GM23338 (cell line): ENCODE measurements at regions not wholly inside any gene's neighbourhood (a gene's known extent, or its start where the extent isn't known, plus 50 kb on each side); places are given as distances from the start of the nearest gene placed in this dataset.

Experiments used
- ATAC-seq: fragments of 200-7000 bp; cut with Tn5 transposase; 3 replicates; pipeline ENCODE4 v1.9.1; 2020
- DNase-seq: peaks from one replicate; pipeline ENCODE4 v3.0.0-alpha.2; 2015; ENCODE audit warnings: low spot score
- H2AFZ ChIP-seq: fragments of 200-600 bp; sonication (generic); 2 replicates; pipeline ENCODE4 v1.8.0; 2016; ENCODE audit warnings: antibody characterized with exemption, mild to moderate bottlenecking, moderate library complexity
- H3F3A ChIP-seq: fragments of 200-600 bp; sonication (generic); replicated peaks from 2 replicates; pipeline ENCODE4 v1.8.0; 2017; ENCODE audit warnings: antibody characterized with exemption, mixed run types, low read depth
- H3K27ac ChIP-seq: fragments of 200-600 bp; sonication (generic); 2 replicates; pipeline ENCODE4 v1.6.1; 2016; ENCODE audit warnings: low read depth
- H3K27me3 ChIP-seq: fragments of 200-600 bp; sonication (generic); 2 replicates; pipeline ENCODE4 v1.8.0; 2016; ENCODE audit warnings: mild to moderate bottlenecking, mixed run types, moderate library complexity; ENCODE audit not compliant: insufficient read depth
- H3K36me3 ChIP-seq: fragments of 200-600 bp; sonication (generic); 2 replicates; pipeline ENCODE4 v1.8.0; 2016; ENCODE audit warnings: mild to moderate bottlenecking; ENCODE audit not compliant: insufficient read depth
- H3K4me1 ChIP-seq: fragments of 200-600 bp; sonication (generic); 2 replicates; pipeline ENCODE4 v1.8.0; 2016; ENCODE audit warnings: mild to moderate bottlenecking, moderate library complexity; ENCODE audit not compliant: insufficient read depth
- H3K4me2 ChIP-seq: fragments of 200-600 bp; sonication (generic); 2 replicates; pipeline ENCODE4 v1.7.1; 2017; ENCODE audit warnings: mixed run types
- H3K4me3 ChIP-seq: fragments of 200-600 bp; sonication (generic); 2 replicates; pipeline ENCODE4 v1.6.1; 2016; ENCODE audit warnings: mixed run types
- H3K79me2 ChIP-seq: fragments of 200-600 bp; sonication (generic); replicated peaks from 2 replicates; pipeline ENCODE4 v1.8.0; 2017; ENCODE audit warnings: mild to moderate bottlenecking; ENCODE audit not compliant: insufficient read depth
- H3K9me2 ChIP-seq: fragments of 200-600 bp; sonication (generic); 2 replicates; pipeline ENCODE4 v1.8.0; 2017; ENCODE audit not compliant: insufficient read depth
- H4K20me1 ChIP-seq: fragments of 200-600 bp; sonication (generic); replicated peaks from 2 replicates; pipeline ENCODE4 v1.8.0; 2017; ENCODE audit warnings: mild to moderate bottlenecking; ENCODE audit not compliant: insufficient read depth
- H3K27ac Mint-ChIP-seq: 2 replicates; pipeline ENCODE4 v1.8.0; 2020; ENCODE audit warnings: inconsistent platforms, mild to moderate bottlenecking, moderate library complexity, mixed read lengths
- H3K27me3 Mint-ChIP-seq: 3 replicates; pipeline ENCODE4 v1.8.0; 2022; ENCODE audit warnings: low read depth, mild to moderate bottlenecking, moderate library complexity, mixed read lengths, inconsistent platforms; ENCODE audit not compliant: insufficient read depth, poor library complexity
- H3K36me3 Mint-ChIP-seq: 3 replicates; pipeline ENCODE4 v1.8.0; 2021; ENCODE audit warnings: low read depth, mild to moderate bottlenecking, inconsistent platforms, moderate library complexity, mixed read lengths
- H3K4me1 Mint-ChIP-seq: 3 replicates; pipeline ENCODE4 v1.8.0; 2020; ENCODE audit warnings: mild to moderate bottlenecking, inconsistent platforms, mixed read lengths
- H3K4me3 Mint-ChIP-seq: 3 replicates; pipeline ENCODE4 v1.8.0; 2021; ENCODE audit warnings: moderate library complexity, mild to moderate bottlenecking, inconsistent platforms, mixed read lengths
- H3K9me3 Mint-ChIP-seq: 3 replicates; pipeline ENCODE4 v1.8.0; 2020; ENCODE audit warnings: moderate library complexity, mild to moderate bottlenecking, inconsistent platforms, mixed read lengths
- EZH2 ChIP-seq: fragments of 200-600 bp; sonication (generic); IDR thresholded peaks from one replicate; pipeline ENCODE4 v1.8.0; 2017; ENCODE audit warnings: antibody characterized with exemption, mild to moderate bottlenecking, low read depth; ENCODE audit not compliant: unreplicated experiment
- EZH2phosphoT487 ChIP-seq: fragments of 200-600 bp; sonication (generic); IDR thresholded peaks from one replicate; pipeline ENCODE4 v1.8.1; 2018; ENCODE audit warnings: antibody characterized with exemption; ENCODE audit not compliant: unreplicated experiment
- JUNB ChIP-seq: IDR thresholded peaks from one replicate; pipeline ENCODE4 v1.6.1; 2016; ENCODE audit warnings: antibody characterized with exemption; ENCODE audit not compliant: unreplicated experiment
- POLR2AphosphoS5 ChIP-seq: IDR thresholded peaks from 2 replicates; pipeline ENCODE4 v1.6.1; 2016; ENCODE audit warnings: antibody characterized with exemption, low read depth
- ZNF331 ChIP-seq: fragments of 250-450 bp; sonication (Bioruptor Pico); IDR thresholded peaks from 2 replicates; pipeline ENCODE4 v1.5.0; 2020; ENCODE audit warnings: low read depth, mild to moderate bottlenecking, moderate library complexity
- TF ChIP-seq, protein P1 (sequence below): IDR thresholded peaks from one replicate; pipeline ENCODE4 v1.6.1; 2018; ENCODE audit warnings: antibody characterized with exemption; ENCODE audit not compliant: unreplicated experiment
- TF ChIP-seq, protein P2 (sequence below), 2 experiments: fragments of 200-600 bp in 1 of 2; sonication (generic) in 1 of 2; conservative IDR thresholded peaks; 2 replicates each; pipeline versions ENCODE4 v1.5.1 to v1.6.1; 2016 to 2017; ENCODE audit warnings: antibody characterized with exemption in 2 of 2, low read depth in 2 of 2, mild to moderate bottlenecking in 2 of 2, moderate library complexity in 1 of 2
- TF ChIP-seq, protein P3 (sequence below): IDR thresholded peaks from 2 replicates; pipeline ENCODE4 v1.6.1; 2016; ENCODE audit warnings: antibody characterized with exemption

DNA sequence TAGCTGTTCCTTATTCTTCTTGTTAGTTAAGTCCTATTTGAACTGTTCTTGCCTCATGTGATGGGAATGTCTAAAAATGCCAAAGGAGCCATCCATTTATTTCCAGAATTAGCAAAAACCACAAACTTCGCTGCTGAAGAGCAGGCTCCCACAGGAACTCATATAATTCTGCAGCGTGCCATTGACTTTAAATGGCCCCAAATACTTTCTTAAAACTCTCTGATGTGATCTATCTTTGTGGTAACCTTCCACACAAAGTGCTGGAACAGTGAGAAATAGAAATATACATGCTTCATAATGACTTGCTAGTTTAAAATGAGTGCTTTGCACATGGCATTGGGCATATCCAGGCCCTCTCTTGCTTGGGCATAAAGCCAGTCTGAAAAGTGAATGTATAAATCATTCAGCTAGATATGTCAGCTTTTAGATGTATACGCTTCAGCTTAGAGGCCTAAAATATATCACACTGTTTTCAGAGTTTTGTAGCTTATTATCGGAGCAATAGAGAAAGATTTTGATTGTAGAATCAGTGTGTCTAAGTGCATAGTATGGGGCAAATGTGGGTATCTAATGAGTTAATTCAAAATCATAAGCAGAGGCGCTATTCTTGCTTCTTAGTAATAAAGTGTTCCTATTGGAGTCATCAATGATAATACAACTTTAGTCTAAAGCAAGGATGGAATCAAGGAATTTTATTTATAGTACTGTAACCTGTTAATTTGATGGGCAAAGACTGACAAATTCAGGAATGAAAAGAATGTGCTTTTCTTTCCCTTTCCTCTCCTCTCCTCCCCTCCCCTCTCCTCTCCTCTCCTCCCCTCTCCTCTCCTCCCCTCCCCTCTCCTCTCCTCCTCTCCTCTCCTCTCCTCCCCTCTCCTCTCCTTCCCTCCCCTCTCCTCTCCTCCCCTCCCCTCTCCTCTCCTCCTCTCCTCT, 392.2 kb upstream of the ZFP42 start:
- no peak overlapping the region for H3K27ac Mint-ChIP-seq
- no peak for ATAC-seq

DNA sequence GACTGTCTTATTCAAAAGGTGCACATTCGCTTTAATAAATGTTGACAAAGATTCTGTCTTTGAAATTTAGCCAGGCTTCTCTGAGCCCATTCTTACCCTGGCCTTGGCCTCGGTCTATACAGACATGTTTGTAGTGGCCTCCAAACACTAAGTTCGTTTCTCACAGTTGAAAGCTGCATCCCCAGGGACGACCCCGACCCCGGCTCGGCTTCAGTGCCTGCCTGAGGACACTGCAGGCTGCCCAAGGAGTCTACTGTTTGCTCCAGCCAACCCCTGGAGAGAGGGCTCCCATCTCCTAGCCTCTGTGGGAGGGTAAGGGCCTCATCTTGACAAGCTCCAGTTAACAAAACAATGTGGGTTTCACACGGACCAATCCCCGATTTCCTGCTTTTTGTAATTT, 390.6 kb upstream of the ZFP42 start:
- Mint-ChIP-seq H3K36me3 (no peaks in the 10 kb centered on the region), H3K4me3 (no peak overlapping the region), H3K27ac (no peak overlapping the region), H3K9me3 (no peaks in the 10 kb centered on the region; the same call in 2 of the 3 replicates), H3K27me3 (peaks cover under 1% of the 10 kb centered on the region), H3K4me1 (peaks cover 11% of the 10 kb centered on the region; the same call in 2 of the 3 replicates)
- Histone ChIP-seq H3K79me2 (no peaks in the 10 kb centered on the region), H4K20me1 (no peaks in the 10 kb centered on the region), H3K36me3 (no peaks in the 10 kb centered on the region), H3F3A (no peaks in the 10 kb centered on the region), H3K27ac (peak overlapping the region; percentile 64; the same call in 1 of the 2 replicates), H3K27me3 (no peaks in the 10 kb centered on the region), H3K4me3 (no peak overlapping the region), H3K4me1 (peaks cover 8% of the 10 kb centered on the region; the same call in 1 of the 2 replicates), H3K4me2 (peak overlapping the region; percentile 40; the same call in 1 of the 2 replicates), H2AFZ (peak overlapping the region; percentile 91), H3K9me2 (no peaks in the 10 kb centered on the region; the same call in 1 of the 2 replicates)
- TF ChIP-seq EZH2phosphoT487 (no peak), EZH2 (no peak), POLR2AphosphoS5 (no peak), ZNF331 (CRISPR knock-in tag) (no peak), JUNB (no peak)
- TF ChIP-seq, protein P1, sequence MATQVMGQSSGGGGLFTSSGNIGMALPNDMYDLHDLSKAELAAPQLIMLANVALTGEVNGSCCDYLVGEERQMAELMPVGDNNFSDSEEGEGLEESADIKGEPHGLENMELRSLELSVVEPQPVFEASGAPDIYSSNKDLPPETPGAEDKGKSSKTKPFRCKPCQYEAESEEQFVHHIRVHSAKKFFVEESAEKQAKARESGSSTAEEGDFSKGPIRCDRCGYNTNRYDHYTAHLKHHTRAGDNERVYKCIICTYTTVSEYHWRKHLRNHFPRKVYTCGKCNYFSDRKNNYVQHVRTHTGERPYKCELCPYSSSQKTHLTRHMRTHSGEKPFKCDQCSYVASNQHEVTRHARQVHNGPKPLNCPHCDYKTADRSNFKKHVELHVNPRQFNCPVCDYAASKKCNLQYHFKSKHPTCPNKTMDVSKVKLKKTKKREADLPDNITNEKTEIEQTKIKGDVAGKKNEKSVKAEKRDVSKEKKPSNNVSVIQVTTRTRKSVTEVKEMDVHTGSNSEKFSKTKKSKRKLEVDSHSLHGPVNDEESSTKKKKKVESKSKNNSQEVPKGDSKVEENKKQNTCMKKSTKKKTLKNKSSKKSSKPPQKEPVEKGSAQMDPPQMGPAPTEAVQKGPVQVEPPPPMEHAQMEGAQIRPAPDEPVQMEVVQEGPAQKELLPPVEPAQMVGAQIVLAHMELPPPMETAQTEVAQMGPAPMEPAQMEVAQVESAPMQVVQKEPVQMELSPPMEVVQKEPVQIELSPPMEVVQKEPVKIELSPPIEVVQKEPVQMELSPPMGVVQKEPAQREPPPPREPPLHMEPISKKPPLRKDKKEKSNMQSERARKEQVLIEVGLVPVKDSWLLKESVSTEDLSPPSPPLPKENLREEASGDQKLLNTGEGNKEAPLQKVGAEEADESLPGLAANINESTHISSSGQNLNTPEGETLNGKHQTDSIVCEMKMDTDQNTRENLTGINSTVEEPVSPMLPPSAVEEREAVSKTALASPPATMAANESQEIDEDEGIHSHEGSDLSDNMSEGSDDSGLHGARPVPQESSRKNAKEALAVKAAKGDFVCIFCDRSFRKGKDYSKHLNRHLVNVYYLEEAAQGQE, result no peak
- TF ChIP-seq, protein P2, sequence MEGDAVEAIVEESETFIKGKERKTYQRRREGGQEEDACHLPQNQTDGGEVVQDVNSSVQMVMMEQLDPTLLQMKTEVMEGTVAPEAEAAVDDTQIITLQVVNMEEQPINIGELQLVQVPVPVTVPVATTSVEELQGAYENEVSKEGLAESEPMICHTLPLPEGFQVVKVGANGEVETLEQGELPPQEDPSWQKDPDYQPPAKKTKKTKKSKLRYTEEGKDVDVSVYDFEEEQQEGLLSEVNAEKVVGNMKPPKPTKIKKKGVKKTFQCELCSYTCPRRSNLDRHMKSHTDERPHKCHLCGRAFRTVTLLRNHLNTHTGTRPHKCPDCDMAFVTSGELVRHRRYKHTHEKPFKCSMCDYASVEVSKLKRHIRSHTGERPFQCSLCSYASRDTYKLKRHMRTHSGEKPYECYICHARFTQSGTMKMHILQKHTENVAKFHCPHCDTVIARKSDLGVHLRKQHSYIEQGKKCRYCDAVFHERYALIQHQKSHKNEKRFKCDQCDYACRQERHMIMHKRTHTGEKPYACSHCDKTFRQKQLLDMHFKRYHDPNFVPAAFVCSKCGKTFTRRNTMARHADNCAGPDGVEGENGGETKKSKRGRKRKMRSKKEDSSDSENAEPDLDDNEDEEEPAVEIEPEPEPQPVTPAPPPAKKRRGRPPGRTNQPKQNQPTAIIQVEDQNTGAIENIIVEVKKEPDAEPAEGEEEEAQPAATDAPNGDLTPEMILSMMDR (conservative IDR thresholded peaks at IDR 0.05; ENCODE audit: low read depth in 2 of 2), result no peak
- DNase-seq, result peak; percentile 9
- ATAC-seq, result peak; percentile 37

More for the DNA sequence above, 392.2 kb upstream of the ZFP42 start:
- Mint-ChIP-seq H3K4me3 (no peak overlapping the region), H3K36me3 (no peaks in the 10 kb centered on the region), H3K27me3 (no peaks in the 10 kb centered on the region), H3K4me1 (peaks cover 11% of the 10 kb centered on the region; the same call in 2 of the 3 replicates), H3K9me3 (no peaks in the 10 kb centered on the region; the same call in 2 of the 3 replicates)
- Histone ChIP-seq H3F3A (no peaks in the 10 kb centered on the region), H3K79me2 (no peaks in the 10 kb centered on the region), H4K20me1 (no peaks in the 10 kb centered on the region), H3K36me3 (no peaks in the 10 kb centered on the region), H3K27me3 (no peaks in the 10 kb centered on the region), H3K4me1 (peaks cover 8% of the 10 kb centered on the region; the same call in 1 of the 2 replicates), H3K9me2 (no peaks in the 10 kb centered on the region; the same call in 1 of the 2 replicates), H3K27ac (no peak overlapping the region), H2AFZ (no peak overlapping the region), H3K4me3 (no peak overlapping the region), H3K4me2 (no peak overlapping the region)
- DNase-seq, result no peak
- TF ChIP-seq, protein P3, sequence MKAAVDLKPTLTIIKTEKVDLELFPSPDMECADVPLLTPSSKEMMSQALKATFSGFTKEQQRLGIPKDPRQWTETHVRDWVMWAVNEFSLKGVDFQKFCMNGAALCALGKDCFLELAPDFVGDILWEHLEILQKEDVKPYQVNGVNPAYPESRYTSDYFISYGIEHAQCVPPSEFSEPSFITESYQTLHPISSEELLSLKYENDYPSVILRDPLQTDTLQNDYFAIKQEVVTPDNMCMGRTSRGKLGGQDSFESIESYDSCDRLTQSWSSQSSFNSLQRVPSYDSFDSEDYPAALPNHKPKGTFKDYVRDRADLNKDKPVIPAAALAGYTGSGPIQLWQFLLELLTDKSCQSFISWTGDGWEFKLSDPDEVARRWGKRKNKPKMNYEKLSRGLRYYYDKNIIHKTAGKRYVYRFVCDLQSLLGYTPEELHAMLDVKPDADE, result no peak
- no peak for TF ChIP-seq ZNF331 (CRISPR knock-in tag)
